ENCODE measurements at regions not wholly inside any gene's neighbourhood (a gene's known extent, or its start where the extent isn't known, plus 50 kb on each side); places are given as distances from the start of the nearest gene placed in this dataset.

DNA sequence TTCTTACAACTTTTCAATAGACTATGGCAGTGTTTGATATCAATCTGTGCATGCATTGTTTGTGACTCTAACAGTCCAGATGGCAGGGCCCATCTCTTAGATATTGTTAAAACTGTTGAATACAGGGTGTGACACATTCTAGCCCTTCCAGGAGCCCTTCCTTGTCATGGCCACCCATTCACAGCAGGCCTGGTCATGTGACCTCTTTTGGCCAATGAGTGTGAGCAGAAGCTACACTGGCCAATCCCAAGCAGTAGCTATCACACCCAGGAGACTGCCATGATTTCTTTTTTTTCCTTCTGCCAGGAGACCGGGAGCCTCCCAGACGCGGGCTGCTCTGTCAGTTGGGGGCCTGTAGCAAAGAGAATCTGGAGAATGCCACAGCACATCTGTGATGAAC lies 655.4 kb upstream of the MKI67 start:
- intact Hi-C loops (cut with micrococcal nuclease): no loop called here

DNA sequence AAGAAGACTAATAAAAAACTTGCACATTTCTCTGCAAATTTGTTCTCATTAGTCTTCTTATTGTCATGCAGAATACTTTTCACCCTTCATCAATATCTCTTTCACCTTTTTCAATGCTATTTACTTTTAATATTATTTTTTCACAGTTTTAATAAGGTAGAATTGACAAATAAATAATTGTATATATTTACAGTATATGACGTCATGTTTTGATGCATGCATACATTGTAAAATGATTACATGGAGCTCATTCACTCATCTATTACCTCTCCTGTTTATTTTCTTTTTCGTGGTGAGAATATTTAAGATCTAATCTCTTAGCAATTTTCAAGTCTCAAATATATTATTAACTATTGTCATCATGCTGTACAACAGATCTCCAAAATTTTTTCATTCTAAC lies 658.2 kb upstream of the MKI67 start:
- intact Hi-C loops (cut with micrococcal nuclease): no loop called here

DNA sequence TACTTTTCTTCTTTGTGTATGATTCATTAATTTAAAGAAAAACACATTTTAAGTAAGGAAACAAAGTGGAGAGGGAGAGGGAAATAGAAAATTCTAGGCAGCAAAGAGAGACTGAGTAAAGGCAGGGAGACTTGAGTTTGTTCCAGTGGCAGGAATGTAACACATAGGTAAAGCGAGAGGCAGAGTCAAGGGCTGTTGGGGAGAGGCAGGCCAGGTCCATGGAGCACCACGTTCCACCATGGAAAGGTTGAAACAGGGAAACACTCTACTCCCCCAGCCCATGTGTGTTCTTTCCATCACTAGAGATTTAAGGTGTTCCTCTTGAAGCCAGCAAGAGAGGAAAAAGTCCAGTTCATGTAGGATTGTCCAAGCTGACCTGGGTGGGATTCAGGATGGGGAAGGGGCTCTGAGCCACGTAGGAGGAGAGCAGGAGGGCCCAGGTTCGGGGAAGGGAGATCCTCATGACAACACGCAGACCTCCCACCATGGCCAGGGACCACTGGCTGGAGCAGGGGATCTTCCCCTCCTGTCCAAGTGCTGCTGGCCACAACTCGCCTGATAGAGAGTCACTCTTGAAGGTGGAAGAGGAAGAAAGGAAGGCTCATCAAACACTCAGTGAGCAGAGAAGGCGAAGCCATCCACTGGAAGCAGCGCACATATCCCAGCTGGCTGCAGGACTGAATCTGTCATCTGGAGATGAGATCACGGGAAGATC lies 666.4 kb upstream of the MKI67 start:
- intact Hi-C loops (cut with micrococcal nuclease): no loop called here

DNA sequence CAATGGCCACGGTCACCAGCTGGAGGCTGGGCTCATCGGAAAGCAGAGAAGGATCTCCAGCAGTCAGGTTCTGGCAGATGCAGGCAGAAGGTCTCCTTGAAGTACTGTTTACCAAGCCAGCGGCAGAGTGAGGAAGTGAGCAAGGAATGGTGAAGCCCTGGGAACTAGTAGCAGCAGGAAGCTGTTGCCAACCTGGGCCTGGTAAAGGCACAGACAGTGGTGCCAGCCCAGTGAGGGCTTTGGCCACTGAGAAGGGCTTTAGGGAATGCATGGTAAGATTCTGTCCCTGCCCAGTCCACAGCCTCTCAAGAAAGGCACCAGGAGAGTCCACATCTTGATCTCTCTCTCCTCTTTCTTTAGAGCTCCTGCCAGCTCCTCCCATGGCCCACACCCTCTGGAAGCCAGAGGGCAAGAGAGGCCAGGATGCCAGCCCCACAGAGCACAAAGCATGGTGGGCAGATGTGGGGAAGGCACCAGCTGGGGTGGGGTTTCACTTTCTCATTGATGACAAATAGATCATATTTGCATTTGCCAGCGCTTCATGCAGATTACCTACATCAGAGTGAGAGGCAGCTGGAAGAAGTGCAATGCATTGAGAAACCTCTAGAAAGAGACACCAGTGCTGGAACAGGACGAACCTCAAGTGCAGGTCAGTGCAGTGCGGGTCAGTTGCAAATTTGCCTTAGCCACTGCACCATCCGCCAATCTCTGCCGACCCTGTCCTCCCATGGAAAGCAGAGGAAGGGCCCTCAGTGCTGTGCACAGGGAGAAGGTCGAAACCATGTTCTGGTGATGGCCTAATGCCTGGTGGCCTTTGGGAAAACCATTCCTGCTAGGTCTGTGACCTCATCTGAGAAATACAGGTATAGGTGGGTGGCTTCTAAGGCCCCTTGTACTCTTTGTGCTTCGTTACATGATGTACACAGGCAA lies 667.8 kb upstream of the MKI67 start:
- intact Hi-C loops (cut with micrococcal nuclease): no loop called here

DNA sequence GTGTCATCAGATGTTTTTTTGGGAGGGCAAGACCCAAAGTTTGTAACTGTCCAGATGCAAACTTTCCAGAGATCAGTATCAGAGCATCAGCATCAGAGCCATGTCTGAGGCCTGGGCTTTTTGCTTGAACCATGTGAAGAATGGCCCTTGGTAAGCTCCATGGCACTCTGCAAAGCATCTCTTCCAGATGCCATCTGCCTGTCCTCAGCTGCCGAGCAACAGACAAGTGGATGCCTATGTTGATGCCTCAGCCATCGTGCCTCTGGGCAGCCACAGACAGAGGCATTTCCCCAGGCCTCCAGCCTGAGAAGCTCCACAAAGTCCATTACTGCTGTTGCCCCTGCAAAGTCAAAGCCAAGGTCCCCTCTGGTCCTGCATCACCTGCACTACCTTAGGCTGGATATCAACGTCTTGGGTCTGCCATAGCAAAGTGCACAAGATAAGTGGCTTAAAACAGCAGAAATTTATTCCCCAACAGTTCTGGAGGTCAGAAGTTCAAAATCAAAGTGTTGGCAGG lies 670.2 kb upstream of the MKI67 start:
- intact Hi-C loops (cut with micrococcal nuclease): no loop called here

DNA sequence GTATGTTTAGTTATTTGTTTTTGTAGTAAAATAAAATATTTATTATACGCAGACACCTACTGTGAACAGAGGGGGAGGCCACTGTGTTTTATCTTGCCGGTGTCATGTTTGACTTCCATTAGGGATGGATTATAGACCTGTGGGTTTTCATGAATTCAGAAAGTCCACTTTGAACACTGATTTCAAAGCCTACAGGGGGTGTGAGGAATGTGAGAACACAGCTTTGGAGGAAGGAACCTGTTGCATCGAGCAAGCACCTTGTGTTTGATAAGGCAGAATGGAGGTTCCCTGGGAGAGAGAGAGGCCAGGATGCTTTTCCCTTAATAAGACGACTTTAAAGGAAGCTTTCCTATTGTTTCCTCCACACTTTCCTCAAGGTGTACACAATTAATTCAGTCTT lies 665.0 kb upstream of the MGMT start:
- intact Hi-C loops (cut with micrococcal nuclease): no loop called here

DNA sequence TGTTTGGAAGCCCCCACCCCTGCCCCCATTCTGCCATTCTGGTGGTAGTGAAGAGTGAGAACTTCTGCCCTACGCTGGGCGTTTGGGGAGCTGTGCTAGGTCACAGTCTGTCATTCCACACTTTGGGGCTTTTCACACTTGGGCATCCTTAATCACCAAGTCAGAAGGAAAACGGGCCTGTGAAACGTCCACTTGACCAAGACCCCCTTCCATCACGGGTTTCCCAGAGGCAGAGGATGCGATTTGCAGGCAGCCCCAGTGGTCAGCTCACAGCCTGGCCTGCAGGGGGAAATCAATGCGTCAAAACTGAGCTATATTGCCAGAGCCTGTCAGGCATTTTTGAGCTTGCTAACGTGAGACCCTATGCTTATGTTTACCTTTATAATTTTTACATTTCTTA lies 663.3 kb upstream of the MGMT start:
- intact Hi-C loops (cut with micrococcal nuclease): no loop called here

DNA sequence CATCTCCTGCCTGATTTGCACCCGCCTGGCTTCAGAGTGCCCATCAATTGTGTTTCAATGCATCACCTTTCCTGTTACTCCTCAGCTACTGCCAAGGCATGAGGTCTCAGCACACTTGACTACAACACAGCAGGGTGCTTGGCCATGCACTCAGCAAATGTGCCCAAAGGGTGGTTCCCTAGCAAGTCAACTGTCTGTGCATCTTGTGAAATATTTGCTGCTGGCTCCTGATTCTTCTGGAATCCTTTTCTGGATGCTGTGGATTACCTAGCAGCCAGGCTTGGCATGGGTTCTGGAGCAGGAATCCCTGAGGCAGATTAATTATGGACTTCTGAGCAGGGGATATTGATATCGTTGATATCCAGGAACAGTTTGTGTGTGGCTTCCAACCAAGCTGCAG lies 662.6 kb upstream of the MGMT start:
- intact Hi-C loops (cut with micrococcal nuclease): no loop called here

DNA sequence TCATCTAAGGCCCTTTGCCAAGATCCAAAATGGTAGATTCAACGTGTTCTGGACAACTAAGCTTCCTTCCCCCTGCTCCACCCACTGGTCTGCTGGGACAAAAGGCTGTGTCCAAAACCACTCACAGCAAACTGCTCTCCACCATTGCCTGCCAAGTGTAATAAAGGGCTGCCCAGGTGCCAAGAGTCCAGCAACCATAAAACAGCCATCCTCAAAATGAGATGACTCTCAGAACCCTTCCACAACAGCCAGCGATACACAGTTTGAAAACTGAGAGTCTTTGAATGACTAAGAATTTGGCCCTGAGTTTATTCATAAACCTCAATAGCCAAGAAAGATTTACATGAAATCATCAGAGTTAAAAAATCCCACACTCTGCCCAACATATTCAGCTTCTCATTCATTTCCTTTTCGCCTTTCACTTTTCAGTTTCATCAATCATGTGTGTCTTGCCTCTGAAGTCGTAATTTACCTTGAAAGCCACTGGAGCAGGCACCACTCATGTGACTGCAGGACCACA lies 658.1 kb upstream of the MGMT start:
- intact Hi-C loops (cut with micrococcal nuclease): no loop called here

DNA sequence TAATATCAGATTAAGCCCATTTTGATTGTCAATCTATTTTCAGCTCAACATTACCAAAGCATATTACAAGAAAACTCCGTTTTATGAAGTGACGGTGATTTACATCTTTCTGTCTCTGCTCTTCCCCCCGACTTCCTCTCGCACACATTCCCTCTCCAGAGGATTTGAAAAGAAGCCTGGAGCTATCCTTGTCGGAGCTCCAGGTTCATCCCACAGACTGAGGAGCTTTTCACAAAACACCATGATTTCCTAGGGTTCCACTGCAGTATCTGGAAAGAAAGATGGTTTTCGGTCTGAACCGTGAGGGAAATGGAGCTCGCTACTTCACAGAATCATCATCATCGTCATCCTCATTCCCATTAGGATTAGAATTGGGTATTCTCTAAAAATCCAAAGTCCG lies 655.5 kb upstream of the MGMT start:
- intact Hi-C loops (cut with micrococcal nuclease): no loop called here

DNA sequence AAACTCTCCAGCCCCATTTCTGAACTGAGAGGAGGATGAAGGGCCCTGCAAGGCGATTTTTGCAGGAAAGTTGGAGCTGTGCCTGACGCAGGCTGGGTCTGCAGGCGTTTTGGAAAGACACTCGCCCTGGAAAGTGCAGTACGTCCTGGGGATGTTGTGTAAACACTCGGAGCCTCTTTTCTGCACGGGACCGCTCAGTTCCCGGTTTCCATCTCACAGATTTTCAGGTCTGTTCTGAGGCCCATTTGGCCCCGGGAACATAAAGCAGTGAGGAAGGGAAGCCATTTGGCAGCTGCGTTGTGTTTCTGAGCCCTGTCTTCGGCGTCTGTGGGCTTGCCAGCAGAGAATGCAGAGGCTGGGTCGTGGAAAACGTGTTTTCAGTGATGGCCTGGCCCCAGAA lies 655.0 kb upstream of the MGMT start:
- intact Hi-C loops (cut with micrococcal nuclease): no loop called here

DNA sequence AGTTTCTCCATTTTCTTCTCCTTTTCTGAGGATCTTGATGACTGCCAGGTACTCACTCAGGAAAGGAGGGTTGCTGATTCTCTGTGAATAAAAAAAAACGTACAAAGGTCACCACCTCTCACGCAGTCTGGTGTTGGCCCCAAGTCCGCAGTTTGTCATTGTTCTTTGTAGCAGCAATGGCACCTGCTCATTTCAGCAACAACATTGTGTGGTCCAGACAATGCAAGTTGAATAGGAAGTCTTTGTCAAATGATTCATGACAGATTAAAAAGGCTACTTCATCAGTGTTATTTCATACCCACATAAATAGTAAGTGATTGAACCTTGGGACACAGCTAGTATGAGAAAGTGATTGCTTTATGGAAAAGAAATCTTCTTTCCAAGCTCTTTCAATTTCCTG lies 653.5 kb upstream of the MGMT start:
- intact Hi-C loops (cut with micrococcal nuclease): no loop called here

DNA sequence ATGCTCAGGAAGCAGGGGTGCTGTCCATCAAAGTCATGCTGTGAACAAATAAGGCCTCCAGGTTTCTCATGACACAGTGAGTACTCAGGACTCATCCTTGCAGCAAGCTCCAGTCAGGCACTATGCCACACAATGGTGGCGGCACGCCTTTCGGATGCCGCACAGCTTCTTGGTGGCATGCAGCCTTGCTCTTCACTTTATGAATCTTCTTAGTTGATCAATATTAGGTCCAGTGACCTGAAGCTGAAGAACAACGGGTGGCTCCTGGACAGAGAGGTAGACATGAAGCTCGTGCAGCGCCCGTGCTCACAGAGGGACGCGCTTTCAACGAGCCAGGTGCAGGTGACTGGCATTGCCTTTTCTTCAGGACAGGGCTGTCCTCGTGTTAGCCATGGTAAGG lies 653.0 kb upstream of the MGMT start:
- intact Hi-C loops (cut with micrococcal nuclease): no loop called here

DNA sequence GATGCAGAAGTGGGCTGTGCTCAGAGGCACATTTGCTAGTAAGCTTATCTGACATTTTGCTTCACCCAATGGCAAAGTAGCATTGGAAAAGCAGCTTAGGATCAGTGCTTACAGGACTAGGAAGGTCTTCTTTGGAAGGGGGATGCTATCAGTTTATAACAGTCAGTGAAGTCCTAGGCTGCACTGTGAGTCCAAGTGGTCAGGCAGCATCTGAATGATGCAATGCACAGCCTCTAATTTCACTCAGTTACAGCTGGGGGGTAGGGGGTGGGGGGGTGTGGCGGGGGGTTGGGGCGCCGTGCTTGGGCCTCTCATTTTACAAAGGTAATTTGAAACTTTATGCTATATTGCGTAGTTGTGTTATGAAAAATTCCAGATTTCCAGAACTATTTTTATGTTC lies 652.3 kb upstream of the MGMT start:
- intact Hi-C loops (cut with micrococcal nuclease): no loop called here

DNA sequence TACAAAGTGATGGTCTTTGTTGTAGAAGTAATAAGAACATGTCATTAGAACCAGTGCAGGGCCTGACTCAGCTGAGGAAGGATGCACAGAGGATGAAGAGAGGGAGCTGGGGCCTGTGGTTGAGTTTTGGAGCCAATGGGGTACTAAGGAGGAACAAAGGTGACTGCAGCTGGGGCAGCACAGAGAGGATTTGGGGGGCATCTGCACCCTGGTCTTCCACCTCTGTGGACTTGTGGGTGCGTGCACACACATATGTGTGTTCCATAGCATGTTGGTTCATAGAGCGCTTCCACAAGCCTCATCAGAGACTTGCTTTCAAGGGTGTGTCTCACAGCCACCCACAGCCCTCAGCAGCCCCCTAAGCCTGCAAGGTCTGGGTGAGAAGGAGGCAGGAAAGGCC lies 650.3 kb upstream of the MGMT start:
- intact Hi-C loops (cut with micrococcal nuclease): no loop called here

DNA sequence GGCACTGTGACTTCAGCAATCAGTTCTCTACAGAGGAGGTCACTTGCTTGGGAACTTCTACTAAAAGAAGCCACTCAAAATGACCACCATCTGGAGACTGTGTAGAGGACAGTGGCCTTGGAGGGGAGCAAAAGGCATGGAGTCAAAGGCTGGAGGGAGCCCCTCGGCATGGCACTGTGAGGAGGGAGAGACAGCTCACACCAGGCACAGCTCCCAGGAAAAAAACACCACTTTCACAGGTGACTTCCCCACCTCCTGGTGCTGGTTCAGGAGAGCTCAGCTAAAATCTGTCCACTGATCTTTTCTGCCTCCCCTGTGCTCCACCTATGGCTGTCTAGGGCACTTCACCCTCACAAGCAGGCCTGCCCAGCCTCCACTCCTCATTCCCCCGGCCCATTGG lies 649.4 kb upstream of the MGMT start:
- intact Hi-C loops (cut with micrococcal nuclease): no loop called here

DNA sequence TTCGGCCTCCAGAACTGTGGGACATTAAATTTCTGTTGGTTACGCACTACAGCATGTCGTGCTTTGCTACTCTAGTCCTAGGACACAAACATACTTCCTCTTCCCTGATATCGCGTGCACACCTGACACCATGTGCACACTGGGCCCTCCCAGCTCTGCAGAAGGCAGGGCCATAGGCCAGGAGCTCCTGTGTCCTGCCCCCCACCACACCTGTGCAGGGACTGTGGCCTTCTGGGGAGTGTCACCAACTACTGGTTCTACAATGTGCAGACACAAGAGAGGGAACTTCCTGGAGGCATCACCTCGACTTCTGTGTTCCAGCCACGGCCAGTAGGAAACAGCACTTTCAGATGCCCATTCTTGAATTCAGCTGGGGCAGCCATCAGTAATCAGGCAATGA lies 646.4 kb upstream of the MGMT start:
- intact Hi-C loops (cut with micrococcal nuclease): no loop called here

DNA sequence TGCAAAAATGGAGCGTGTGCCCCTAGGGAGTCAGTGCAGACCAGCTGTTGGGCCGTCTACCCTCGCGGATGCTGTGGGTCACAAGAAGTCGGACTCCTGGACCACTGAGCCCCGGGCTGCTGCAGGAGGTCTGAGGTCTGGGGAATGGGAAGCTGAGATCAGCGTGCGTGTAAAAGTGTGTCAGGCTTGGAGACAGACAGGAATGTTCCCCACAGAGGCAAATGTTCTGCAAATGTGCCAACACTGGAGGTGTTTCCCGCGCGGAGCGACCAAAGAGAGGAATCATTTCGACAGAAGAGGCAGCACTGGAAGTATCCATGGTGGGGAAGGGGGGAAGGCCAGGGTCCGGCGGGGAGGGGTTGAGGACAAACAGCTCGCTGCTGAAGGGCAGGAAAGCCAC lies 643.8 kb upstream of the MGMT start:
- intact Hi-C loops (cut with micrococcal nuclease): no loop called here

DNA sequence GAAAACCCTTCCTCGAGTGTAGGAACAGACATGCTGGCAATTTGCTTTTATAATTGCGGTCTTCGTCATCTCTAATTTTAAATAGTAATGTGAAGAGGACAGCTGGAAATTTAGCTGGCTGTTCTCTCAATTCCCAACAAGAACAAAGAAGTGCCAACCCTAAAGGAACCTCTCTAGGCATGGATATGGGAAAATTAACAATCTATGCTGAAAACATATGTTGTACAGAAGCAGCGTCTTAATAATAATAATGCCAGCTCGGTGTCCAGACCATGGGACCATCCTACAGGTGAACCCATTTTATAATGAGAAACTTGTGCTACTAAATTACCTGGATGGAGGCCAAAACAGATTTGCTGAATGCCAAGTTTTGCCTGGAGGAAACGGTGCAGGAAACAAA lies 641.4 kb upstream of the MGMT start:
- intact Hi-C loops (cut with micrococcal nuclease): no loop called here

DNA sequence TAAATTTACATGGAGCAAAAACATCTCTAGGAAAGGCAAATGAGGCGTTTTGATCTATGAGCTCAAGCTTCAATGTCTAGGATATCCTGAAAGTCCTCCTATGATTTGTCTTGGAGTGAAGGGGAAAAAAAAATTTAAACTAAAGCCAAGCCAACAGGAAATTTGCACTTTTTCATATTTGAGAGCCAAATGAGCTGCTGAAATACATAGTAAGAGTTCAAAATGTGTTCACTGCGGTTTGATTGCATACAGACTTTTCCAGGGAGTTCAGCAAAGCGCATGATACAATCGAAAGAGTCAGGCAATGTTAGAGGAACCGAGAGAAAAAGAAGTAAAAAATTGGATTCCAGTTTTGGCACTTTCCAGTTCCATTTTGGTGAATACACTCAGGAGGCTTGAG lies 633.4 kb upstream of the MGMT start:
- intact Hi-C loops (cut with micrococcal nuclease): no loop called here

DNA sequence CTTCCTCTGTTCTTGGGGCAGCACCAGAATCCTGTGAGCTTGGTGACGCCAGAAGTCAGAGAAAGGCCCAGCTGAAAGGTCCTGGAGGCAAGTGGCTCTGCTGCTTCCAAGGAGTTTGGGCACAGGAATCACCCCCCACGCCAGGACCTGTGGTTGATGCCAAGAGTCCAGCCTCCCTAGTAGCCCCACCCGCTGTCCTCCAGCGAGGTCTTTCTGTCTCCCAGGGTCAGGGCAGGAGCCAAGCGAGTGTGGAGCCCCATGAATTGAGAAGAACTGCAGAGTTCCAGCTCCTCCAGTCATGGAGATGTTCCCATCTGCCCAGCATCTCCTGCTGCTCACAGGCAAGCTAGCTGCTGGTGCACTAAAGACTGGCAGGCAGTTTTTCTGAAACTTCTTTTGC lies 631.7 kb upstream of the MGMT start:
- intact Hi-C loops (cut with micrococcal nuclease): no loop called here

DNA sequence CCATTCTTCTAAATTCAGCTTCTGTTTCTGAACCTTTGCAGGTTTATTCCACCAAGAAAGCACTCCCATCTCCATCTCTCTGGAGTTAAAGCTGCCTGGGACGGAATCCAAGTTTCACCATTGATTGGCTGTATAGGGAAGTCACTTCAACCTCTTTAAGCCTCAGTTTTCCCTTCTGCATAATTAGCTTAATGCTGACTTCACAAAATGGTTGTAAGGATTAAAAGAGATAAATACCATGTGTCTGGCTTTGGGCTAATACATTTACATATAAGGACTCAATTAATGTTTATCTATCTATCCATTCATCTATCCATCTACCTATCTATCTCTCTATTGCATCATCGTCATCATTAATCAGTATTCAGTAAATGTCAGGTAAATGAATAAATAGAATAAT lies 629.6 kb upstream of the MGMT start:
- intact Hi-C loops (cut with micrococcal nuclease): no loop called here

DNA sequence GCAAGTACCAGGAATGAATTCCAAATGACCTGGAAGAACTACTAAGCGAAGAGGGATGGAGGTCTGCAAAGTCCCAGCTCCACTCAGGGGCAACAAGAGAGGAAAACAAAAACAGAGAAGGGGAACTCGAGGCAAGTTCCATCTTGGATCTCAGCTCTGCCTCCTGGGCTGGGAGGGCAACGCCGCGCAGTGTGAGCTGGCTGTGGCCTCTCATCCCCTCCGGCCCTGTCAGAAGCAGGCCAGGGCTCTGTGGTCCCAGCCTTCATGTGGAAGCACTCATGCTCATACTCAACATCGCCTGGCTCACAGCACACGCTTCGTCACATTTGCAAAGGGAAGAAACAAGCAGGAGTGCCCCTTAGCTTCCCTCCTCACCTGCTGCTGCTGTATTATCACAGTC lies 627.9 kb upstream of the MGMT start:
- intact Hi-C loops (cut with micrococcal nuclease): no loop called here
